ENCODE measurements at regions not wholly inside any gene's neighbourhood (a gene's known extent, or its start where the extent isn't known, plus 50 kb on each side); places are given as distances from the start of the nearest gene placed in this dataset.

DNA sequence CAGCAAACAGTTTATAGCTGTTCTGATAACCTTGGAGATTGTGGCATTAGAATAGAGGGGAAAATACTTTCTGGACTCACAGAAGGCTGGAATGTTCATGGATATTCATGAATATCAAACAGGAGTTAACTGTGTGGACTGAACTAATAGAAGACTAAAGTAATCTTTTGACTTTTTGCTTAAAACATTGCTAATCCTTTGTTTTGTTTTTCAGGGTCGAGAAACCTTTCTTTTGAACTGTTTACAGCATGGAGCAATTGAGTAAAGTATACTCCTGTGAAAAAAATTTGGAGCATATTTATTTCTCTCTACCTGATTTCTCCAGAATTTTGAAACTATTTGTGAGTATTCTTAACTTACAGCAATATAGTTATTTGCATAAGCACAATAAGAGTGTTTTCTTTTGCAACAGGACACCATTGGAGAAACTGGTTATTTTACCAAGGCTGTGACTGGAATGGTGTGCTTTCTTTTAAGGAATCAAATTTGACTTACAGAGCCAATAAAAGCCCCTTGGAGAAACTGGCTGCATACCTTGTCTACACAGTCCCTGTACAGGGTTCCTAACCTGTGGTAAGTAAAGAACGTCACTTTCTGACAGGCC is 821.6 kb downstream of the TBC1D22A start:
- no peak for DNase-seq

DNA sequence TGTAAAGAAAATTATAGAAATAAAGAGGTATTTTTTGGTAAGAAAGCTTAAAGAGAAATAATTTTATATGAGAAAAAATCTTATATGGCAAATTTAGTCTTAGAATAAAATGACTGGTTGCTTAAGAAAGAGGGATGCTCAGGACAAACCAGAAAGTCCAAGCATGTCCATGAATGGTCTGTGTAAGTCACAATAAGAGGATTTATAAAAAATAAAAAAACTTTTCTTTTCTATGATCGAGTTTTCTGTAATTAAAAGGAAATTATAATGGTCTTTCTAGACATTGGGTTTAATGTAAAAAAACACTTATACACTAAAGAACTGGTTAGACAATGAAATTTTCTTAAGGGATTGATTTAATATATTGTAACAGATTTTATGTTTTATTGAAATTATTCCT is 819.6 kb downstream of the TBC1D22A start:
- no peak for DNase-seq

DNA sequence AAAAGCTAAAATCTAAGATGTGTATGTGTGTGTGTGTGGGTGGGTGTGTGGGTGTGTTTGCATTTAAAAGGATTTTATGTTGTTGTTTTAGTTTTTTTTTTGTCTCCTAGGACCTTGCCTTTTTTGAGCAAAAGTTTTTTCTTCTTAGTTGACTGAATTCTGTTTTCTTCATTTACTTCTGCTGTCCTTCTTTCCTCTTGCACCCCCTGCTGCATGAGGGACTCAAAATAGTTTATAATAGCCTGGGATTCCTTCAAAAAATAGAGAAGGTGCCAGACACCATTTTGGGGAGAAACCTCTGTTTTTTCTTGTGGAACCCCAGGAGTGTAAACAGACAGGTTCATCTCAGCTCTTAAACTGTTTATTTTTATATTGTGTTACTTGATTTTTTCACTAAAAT is 817.7 kb downstream of the TBC1D22A start:
- no peak for DNase-seq

DNA sequence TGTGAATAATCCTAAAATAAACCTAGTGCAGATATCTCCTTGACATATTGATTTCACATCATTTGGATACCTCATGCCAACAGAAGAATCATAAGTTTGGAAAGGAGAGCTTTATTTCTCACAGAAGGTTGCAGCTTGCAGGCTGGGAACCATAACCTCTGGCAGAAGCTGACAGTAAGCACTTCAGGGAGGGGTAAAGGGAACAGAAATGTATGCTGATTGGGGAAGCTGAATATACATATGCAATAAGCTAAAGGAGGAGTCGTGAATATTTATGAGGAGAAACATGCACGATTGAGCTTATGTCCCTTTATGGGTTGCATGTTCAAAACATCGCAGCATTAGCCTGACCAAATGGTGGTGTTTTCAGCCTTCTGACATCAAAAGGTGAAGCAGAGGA is 814.5 kb downstream of the TBC1D22A start:
- DNase-seq = no peak

DNA sequence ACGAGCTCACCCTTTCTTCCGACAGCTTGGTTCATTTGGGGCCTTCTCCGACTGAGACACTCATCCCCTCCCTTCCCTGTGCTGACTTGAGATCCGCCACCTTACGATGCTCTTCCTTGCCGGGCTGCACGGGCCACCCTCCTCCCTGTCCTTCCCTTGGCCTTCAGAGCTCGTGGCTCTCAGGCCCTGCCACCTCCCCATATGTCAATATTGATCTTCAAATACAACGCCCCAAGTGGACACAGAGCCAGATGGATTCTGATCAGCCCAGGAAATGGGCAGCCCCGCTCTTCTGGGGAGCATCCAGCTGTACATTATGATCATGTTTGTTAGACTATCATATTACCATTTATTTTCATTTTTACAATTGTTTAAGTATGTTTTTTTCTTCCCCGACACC is 812.8 kb downstream of the TBC1D22A start:
- DNase-seq = no peak

DNA sequence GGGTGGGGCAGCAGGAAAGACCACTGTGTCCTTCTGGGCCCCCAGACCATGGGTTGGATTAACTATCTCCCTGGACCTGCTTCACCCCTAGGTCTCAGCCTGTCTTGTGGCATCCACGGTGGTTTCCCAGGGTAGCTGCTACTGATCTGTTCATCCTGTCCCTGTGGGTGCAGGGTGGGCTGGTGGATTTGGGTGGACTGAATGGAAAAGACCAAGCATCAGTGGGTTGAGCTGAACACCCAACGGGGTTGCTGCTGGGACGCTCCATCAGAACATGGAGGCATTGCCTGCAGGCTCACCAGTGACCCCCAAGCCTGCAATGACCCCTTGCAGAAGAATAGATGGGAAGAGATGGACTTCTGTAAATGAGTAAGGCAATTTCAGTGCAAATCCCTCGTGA is 812.1 kb downstream of the TBC1D22A start:
- no peak for DNase-seq

DNA sequence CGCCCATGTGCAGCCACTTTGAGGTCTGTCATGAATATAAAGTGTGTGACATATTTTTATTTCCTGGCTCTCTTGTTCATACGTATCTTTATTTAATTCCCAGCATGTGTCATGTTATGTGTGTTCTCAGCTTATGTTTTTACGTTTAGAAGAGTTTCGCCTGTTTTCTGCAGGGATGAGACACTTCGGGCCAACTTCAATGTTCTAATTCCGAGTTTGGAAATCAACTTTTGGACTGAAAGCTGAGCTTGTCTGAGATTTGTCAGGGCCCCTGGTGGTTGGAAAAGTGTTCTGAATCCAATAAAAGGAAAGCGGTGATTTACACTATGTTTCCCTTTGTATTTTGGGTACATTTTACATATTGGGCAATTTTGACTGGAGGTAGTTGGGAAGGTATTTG is 810.7 kb downstream of the TBC1D22A start:
- DNase-seq = no peak

DNA sequence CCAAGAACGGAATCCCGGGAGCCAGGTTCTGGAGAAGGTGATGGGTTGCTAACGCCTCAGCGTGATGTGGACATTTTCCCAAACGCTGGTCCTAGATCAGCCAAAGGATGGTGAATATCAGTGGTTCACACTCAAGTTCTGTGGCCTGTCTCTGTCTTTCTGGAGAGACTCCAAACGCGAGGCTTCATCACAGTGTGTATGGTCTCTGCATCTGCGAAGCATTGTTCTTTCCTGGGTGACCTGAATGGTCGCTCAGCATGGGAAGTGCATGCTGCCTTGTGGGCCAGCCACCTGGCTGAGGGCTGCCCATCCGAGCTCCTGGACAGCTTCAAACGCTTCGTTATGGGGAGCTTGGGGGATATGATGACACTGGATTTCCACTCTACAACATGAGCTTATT is 810.0 kb downstream of the TBC1D22A start:
- DNase-seq = no peak

DNA sequence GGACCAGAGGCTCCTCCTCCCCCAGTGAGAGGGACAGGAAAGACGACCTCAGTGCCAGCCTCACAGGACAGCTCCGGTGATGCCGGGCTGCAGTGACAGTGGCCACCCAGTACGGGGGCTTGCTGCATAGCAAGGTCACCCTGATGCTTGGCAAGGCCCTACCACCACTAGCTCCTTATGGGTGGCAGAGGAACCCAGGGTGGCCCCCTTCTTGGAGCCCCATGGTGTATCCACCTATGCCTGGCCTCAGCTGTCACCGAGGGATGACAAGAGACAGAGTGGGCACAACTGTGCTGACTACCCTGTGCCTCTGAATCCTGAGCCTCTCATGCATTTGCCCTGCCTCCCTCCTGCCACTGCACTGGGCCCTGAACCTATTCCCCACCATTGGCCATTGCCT is 809.2 kb downstream of the TBC1D22A start:
- DNase-seq = no peak

DNA sequence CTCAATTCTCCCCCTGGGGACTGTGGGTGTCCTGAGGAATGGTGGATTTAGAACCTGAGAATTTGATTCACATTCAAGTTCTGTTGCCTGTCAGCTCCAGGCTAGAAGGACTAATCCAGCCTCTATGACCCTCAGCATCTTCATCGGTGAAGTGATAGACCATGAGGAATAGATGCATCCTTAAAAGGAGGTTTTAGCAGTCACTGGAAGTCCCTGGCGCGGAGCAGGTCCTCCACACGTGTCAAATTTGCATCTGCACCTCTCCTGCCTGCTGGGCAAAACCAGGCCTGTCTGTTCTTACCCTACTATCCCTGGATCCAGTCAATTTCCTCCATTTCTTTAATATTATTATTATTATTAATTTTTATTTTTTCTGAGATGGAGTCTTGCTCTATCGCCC is 808.4 kb downstream of the TBC1D22A start:
- no peak for DNase-seq

DNA sequence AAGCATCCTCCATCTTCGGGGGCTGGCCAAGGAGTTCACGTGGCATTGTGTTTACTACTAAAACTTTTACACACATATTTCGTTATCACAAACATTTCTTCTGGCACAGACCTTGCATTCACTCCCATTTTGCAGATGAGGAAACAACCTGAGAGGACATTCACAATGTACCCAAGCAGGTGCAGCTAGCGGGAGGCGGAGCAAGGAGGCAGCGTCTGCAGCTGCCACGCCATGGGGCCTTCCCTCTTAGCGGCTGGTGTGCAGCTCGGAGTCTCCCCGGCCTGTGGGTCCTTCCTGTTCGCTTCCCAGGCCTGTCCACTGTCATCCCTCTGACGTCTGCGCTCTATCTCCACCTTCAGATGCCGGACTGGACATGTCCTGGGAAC is 807.8 kb downstream of the TBC1D22A start:
- DNase-seq = no peak

DNA sequence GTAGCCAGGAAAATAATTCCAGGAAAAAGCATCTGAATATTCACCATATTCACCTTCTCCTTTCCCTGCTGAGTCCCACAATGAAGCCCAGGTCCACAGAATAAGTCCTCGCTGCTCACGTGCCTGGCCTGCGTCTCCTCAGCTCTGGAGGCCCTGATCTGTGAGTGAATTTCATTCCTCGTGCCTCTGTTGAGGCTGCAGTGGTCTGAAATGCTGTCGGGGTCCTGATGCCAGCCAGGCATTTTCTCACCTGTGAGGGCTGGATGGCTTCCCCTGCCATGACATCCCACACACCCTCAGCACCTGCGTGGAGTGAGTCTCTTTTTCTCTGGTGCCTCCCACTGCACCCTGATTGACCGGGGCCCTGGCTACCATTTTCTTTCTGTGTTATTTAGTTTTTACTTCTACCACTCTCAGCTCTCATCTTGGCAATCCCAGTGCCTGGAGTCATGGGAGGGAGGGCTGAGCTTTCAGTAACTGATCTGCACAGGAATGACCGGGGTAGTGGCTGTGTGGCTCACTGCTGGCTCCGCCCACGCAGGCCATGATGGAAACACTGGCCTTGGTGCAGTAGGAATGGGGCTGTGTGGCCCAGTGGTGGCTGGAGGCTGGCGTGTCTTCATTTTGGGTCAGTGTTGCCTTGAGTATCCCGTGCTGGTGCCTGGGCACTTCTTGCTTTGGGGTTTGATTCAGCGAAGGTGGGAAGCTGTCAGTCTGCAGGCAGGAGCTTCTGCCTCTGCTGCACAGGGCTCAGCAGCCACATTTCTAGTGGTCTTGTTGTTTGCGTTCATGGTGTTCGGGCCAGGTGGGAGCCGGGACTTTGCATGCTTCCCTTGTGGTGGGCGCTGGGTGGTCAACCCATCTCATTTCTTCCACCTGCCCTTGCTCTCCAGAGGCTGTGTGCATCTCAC is 807.2 kb downstream of the TBC1D22A start:
- no peak for DNase-seq

DNA sequence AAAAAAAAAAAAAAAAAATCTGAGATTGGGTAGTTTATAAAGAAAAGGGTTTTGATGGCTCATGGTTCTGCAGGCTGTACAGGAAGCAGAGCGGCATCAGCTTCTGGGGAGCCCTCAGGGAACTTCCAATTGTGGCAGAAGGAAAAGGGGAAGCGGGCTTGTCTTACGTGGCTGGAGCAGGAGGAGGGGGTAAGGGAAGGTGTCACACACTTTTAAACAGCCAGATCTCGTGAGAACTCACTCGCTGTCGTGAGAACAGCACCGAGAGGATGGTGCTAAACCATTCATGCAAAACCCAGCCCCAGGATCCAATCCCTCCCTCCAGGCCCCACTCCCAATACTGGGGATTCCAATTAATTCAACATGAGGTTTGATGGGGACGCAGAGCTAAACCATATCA is 806.2 kb downstream of the TBC1D22A start:
- DNase-seq = no peak

DNA sequence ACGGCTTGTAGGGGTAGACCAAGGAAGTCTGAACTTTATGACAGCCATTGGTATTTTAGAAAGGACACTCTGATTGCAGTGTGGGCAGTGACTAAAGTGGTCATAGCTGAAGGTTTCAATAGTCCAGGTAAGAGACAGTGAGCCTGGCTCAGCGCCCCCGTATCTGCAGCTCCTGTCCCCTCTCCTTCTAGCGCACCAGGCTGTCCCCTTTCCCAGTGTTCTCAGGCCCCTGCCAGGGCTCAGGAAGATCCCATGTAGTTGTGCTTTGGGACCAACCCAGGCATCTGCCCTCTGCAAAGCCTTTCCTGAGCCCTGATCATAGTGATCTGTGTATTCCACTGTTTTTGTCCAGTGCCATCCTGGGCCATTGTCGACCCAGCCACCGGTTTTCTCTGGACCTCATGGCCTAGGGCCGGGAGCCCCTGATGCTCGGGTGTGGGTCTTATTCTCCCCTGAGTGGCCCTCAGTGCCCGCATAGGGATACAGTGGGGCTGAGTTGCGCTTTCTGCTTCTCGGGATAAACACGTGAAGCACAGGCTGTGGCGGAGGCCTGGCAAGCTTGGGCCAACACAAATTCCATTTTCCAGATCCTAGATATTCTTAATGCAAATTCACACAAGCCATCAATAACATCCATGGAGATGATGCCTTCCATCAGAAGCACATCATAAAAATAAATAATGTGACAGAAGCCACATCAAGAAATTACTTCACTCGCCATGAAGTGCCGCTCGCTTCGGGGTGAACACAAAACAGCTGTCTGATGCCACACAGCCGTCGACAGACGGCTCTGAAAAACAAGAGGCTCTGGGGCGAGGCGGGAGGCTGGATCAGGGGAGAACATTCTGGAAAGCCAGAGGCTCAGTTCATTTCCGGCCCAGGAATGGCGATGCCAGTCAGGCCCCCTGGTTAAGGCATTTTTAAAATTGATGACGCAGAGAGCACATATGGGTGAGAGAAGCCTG is 805.0 kb downstream of the TBC1D22A start:
- no peak for DNase-seq

DNA sequence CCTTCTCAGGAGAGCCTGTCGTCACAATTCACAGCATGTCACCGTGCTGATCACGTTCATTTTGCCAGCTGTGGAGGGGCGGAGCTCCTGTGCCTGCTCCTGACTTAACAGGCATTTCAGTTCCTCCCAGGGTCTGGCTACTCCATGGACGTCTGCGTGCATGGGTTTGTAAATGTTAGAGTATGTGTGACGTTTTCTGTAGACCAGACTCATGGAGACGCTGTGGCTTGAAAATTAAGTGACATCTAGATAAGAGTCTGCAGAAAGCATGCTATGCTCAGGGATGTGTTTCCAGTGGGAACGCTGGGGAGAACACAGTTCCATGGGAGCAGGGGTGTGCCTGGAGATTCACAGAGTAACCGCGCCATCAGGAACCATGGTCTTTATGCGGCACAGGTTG is 804.0 kb downstream of the TBC1D22A start:
- DNase-seq = no peak

DNA sequence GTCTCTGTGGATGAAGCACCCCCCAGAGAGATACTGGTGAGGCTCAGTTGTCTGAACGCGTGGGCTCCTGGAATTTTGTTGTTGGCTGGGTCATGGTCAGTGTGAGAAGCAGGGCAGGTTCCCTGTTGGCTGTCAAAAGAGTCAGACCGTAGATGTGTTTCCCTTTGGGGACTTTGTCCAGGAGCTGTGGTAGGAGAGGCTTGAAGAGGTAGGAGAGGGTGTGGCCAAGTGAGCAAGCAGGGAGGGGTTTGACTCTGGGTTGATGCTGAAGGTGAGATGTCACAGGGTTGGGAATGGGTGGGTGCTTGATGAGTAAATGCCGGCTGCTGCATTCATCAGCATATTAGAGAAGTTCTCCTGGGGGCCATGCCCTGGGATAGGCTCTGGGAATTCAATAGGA is 803.2 kb downstream of the TBC1D22A start:
- no peak for DNase-seq

DNA sequence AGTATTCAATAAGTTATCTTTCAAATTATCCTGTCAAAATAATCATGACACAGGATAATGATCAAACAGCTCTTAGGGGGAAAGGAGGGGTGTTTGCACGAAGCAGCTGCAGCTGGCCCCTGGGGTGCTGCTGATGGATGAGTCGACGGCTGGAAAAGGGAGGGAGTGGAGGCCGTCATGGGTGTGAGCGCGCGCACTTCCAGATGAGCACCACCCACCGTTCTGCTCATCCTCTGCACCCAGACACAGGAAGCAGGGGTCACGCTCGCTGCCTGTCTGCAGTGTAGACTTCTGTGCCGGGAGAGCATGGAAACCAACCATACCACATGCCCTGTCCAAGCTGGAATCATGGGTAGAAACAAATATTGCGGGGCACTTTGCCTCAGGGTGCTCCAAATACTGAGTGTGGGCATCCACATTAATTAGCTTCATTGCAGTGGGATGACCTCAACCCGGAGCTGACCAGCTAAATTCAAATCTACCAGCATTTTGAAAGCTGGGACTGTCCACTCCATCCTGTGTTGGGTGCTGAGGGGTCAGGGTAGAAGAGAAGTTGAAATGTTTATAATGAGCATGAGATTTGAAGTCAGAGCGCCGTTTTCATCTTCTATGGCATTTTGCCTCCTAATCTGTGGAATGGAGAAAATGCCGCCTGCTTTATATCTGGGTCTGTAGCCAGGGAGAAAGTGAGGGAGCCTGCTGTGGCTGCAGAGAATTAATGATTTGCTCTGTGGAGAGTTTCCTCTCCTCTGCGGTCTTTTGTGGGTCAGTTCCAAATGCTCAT is 802.4 kb downstream of the TBC1D22A start:
- DNase-seq = no peak

DNA sequence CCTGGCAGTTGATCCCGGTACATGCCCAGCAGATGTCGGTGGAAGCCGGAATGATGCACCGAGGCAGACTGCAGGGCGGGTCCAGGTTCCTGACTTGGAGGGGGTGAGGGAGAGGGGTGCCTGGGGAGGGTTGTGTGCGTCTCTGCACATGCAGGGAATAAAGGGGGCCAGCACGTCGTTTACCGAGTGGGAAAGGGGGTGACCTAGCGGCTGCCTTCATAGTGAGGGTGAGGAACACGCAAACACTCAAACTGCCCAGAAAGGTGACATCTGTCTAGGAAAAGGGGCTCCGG is 801.7 kb downstream of the TBC1D22A start:
- DNase-seq = no peak

DNA sequence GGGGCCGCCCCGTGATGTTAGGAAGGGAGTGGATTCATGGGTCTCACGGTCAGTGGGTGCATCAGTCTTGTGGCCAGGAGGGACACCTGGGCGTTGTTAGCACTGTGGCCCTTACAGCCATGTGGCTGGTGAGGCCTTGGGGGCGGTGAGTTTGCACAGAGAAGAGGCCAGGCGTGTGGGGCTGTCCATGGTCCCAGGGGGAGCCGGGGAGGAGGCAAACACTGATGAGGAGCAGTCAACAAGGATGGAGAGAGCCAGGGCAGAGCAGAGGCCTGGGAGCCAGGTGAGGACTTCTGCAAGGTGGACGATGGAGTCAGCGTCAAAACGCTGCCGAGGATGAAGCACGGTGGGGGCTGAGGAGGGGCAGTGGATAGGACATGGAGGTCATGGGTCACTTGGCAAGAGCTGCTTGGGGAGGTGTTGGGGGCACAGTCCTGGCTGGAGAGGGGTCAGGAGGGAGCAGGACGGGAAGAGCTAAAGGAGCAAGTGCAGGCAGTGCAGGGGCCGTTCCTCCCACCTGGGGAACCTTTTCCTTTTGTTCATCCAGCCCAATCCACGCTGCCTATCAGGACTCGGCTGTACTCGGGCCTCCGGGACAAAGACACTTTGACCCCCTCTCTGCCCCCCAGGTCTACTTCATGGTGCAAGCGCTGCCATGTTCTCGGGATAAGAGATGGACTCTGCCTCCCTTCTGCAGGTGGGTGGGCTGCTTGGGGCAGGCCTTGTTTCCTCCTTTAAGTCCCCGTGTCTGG is 801.1 kb downstream of the TBC1D22A start:
- DNase-seq = no peak

DNA sequence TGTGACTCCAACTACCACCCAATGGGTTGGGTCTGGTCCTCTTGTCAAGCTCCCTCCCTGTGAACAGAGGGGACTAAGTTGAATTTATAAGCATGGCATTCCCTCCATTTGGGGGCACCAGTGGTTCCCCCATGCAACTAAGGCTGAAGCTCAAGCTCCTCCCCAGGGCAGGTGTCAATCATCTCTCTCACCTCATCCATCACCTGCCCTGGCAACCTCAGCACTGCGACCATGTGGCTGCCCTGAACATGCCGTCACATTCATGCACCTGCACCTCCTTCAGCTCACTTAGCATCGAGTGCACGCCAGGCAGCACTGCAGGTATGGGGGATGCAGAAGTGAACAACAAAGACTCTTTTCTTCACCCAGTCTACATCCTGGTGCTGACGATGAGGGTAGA is 799.3 kb downstream of the TBC1D22A start:
- DNase-seq = no peak

DNA sequence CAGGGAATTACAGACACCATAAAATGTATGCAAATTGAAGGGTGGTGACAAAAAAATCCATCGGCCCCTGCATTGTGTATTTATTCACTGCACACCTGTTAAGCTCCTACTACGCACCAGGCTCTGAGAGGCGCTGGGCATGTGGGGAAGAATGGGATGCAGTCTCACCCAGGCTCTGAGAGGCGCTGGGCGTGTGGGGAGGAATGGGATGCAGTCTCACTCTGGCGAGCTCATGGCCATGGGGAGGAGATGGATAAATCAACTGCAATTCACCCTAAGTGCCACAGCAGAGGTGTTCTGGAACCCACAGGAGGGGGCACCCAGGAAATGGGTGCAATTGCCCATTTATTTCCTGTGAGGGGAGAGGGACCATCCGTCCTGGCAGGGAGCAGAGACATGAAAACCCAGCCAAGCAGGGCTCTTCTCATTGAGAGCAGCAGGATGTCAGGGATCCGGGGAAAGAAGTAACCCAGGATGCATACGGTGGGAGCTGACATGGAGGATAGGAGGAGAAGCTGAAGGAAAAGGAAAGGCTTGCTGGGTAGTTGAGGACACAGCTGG is 798.7 kb downstream of the TBC1D22A start:
- no peak for DNase-seq
